ENCODE measurements at regions not wholly inside any gene's neighbourhood (a gene's known extent, or its start where the extent isn't known, plus 50 kb on each side); places are given as distances from the start of the nearest gene placed in this dataset.

DNA sequence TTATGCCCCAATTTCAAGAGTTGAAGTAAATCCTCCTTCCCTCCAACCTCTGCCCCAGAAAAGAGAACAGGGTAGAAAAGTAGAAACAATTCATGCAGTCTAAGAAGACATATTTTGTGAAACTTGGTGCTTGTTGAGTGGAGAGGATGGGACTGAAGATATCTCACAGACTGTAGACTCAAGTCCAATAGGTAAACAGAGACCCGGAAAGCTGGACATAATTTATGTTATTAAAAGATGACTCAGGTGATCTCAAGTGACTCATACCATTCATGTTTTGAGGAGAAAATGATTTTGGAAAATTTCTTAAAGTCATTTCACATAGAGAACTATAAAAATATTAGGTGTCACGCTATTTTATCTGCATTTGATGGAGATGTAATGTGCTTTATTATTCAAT, 203.1 kb upstream of the SOX9 start:
- Histone ChIP-seq H3K36me3 (no peaks in the 10 kb centered on the region), H3K27me3 (no peaks in the 10 kb centered on the region), H3K4me3 (no peak overlapping the region), H3K9me3 (no peaks in the 10 kb centered on the region), H3K4me1 (no peaks in the 10 kb centered on the region), H3K27ac (no peak overlapping the region)
- intact Hi-C loops (cut with DNase I): no loop called here
- TF ChIP-seq POLR2A (IDR thresholded peaks at IDR 0.05): no peak
- TF ChIP-seq, protein P1, sequence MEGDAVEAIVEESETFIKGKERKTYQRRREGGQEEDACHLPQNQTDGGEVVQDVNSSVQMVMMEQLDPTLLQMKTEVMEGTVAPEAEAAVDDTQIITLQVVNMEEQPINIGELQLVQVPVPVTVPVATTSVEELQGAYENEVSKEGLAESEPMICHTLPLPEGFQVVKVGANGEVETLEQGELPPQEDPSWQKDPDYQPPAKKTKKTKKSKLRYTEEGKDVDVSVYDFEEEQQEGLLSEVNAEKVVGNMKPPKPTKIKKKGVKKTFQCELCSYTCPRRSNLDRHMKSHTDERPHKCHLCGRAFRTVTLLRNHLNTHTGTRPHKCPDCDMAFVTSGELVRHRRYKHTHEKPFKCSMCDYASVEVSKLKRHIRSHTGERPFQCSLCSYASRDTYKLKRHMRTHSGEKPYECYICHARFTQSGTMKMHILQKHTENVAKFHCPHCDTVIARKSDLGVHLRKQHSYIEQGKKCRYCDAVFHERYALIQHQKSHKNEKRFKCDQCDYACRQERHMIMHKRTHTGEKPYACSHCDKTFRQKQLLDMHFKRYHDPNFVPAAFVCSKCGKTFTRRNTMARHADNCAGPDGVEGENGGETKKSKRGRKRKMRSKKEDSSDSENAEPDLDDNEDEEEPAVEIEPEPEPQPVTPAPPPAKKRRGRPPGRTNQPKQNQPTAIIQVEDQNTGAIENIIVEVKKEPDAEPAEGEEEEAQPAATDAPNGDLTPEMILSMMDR (IDR thresholded peaks at IDR 0.05): no peak
- ATAC-seq (no peak), DNase-seq (no peak)
- WGBS (ENCODE audit: insufficient coverage, low coverage, low lambda C conversion rate, missing lambda C conversion rate): 62% methylated on average over 2 of the region's 2 CpGs

DNA sequence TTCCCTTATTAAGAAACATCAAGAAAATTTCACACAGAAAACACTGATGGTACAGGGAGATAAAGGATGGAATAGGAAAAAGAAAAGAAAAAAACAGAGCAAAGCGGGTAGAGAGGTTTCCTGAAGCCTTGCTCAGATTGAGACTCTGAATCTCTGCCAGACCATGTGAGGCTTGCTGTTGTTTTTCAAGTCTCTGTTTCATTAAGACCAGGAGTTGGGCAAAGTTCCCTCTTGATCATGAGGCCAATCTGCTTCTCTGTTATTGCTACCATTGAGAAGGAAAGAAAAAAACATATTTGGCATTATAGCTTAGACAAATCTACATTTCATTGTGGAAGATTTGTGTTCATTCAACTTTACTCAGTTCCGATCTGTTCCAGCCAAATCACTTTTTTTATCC, 201.6 kb upstream of the SOX9 start:
- 73% methylated on average over 2 of the region's 2 CpGs for WGBS (ENCODE audit: insufficient coverage, low coverage, low lambda C conversion rate, missing lambda C conversion rate)
- no peaks in the 10 kb centered on the region for H3K4me1 ChIP-seq
- no peak overlapping the region for H3K4me3 ChIP-seq
- ATAC-seq (no peak), DNase-seq (no peak)
- TF ChIP-seq POLR2A (IDR thresholded peaks at IDR 0.05): no peak
- TF ChIP-seq, protein P1 (IDR thresholded peaks at IDR 0.05): no peak
- intact Hi-C loops (cut with DNase I): no loop called here
- H3K27ac ChIP-seq: no peak overlapping the region
- no peaks in the 10 kb centered on the region for H3K36me3 ChIP-seq
- no peaks in the 10 kb centered on the region for H3K27me3 ChIP-seq
- H3K9me3 ChIP-seq: no peaks in the 10 kb centered on the region

DNA sequence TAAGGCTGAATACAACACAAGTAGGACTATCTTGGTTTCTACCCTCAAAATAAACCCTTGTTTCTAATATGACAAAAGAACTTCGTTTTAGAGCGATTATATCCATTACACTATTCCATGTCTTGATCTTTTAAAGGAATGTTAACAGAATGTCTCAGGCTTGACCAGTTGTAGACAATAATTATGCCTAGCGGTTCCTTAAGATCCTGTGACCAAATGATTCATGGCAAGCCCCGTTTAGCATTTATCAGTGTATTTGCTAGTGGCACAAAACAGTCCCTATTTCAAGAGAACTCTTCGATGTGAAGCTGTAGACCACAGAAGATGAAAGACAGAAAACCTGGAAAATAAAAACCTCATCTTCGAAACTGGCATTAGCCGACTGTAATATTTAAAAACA, 200.9 kb upstream of the SOX9 start:
- Histone ChIP-seq H3K9me3 (no peaks in the 10 kb centered on the region), H3K4me3 (no peak overlapping the region), H3K27ac (no peak overlapping the region), H3K4me1 (no peaks in the 10 kb centered on the region), H3K27me3 (no peaks in the 10 kb centered on the region), H3K36me3 (no peaks in the 10 kb centered on the region)
- 66% methylated on average over 7 of the region's 7 CpGs for WGBS (ENCODE audit: insufficient coverage, low coverage, low lambda C conversion rate, missing lambda C conversion rate)
- ATAC-seq (no peak), DNase-seq (no peak)
- TF ChIP-seq, protein P1 (IDR thresholded peaks at IDR 0.05): no peak
- no peak for TF ChIP-seq POLR2A (IDR thresholded peaks at IDR 0.05)
- intact Hi-C loops (cut with DNase I): no loop called here

DNA sequence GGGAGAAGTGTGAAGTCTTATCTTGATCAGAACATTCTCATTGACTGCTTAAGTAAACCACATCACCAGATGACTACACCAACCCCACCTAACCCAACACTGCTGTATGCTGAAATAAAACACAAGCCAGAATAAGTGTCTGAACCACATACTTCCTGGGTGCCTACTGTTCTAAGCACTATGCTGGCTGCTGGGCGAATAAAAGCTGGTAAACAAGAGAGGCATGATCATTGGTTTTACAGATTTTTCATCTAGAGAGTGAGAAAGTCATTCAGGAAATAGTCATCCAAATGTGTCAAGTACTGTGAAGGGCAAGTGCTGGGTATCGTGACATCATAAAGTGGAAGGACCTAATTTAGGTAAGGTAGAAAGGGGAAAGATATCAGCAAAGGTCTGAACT, 199.0 kb upstream of the SOX9 start:
- intact Hi-C loops (cut with DNase I): no loop called here
- DNase-seq: no peak
- no peak for TF ChIP-seq POLR2A (IDR thresholded peaks at IDR 0.05)
- TF ChIP-seq, protein P1 (IDR thresholded peaks at IDR 0.05): no peak
- Histone ChIP-seq H3K27ac (no peak overlapping the region), H3K9me3 (no peaks in the 10 kb centered on the region), H3K27me3 (no peaks in the 10 kb centered on the region), H3K4me1 (no peaks in the 10 kb centered on the region), H3K4me3 (no peak overlapping the region), H3K36me3 (no peaks in the 10 kb centered on the region)
- WGBS (ENCODE audit: insufficient coverage, low coverage, low lambda C conversion rate, missing lambda C conversion rate): 55% methylated on average over 2 of the region's 2 CpGs
- no peak for ATAC-seq

DNA sequence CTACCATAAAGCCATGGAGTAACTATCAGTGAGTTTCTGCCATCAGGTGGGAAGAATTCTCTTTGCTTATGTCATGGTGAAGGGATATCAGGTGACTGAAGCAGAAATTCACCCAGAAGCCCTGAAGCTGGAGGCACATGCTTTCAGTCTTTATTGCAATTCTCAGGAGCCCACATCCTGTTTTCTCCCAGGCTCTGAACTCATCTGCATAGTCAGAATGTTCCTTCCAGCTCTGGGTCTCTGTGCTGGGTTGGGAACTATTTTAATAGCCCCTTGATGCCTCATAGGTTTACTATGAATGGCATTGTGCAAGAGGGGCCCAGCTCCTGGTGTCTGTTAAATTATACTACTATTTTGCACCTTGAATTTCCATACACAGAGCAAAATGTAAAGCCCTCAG, 198.4 kb upstream of the SOX9 start:
- H3K9me3 ChIP-seq: no peaks in the 10 kb centered on the region
- no peaks in the 10 kb centered on the region for H3K36me3 ChIP-seq
- intact Hi-C loops (cut with DNase I): no loop called here
- no peaks in the 10 kb centered on the region for H3K4me1 ChIP-seq
- H3K4me3 ChIP-seq: no peak overlapping the region
- no peak for TF ChIP-seq POLR2A (IDR thresholded peaks at IDR 0.05)
- TF ChIP-seq, protein P1 (IDR thresholded peaks at IDR 0.05): no peak
- H3K27me3 ChIP-seq: no peaks in the 10 kb centered on the region
- no peak overlapping the region for H3K27ac ChIP-seq
- ATAC-seq (no peak), DNase-seq (no peak)
